ENCODE measurements at regions not wholly inside any gene's neighbourhood (a gene's known extent, or its start where the extent isn't known, plus 50 kb on each side); places are given as distances from the start of the nearest gene placed in this dataset.
"Not testable (repeated sequence)": the region's sequence is repeated elsewhere in the genome, so short reads cannot be mapped to it uniquely, and the experiment has no call there.

DNA sequence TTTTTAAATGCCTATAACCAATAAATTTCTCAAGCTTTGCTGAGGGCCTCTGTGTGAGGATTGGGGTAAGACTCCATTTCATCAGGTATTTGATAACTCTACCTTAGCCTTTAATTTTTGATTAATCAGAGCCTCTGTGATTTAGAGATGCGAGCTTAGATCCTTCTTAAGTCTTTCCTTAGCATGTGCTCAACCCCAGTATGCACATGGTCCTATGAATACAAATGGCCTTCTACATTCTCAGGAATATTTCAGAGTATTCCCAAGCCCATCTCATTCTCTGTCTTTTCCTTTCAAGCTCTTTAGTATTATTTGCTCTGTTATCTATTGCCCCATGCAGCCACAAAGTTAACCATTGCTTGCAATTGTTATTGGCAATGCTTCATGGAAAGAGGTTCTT lies 1407.7 kb downstream of the LRFN5 start:
- DNase-seq: no peak

DNA sequence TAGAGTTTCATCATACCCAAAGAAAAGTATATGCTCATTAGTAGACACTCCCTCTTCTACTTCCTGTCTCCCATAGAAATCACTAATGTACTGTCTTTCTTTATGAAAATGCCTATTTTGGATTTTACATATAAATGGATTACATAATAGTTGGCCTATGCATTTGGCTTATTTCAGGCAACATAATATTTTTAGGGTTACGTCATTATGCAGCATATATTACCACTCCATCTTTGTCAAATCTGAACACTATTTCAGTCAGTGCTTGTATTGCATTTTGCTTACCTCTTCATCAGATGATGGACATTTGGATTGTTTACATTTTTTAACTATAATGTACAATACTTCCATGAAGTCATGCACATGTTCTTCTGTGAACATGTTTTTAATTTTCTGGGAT lies 1406.1 kb downstream of the LRFN5 start:
- DNase-seq: no peak

DNA sequence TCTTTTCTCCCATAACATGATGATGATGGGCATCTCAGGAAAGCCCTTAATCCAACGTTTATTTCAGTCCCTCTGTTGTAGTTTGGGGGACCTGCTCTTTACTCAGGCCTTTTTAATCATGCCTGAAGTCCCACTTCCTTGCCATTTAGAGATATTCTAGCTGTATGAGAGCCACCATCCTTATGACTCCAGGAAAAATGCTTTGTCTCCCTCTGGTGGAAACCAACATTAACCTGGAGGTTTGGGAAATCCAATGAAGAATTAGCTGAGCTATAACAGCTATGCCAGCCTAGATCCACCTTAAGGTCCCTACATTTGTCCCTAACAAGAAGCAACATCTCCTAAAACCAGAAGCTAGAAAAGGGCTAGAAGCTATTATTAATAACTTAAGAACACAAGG lies 1399.1 kb downstream of the LRFN5 start:
- no peak for DNase-seq

DNA sequence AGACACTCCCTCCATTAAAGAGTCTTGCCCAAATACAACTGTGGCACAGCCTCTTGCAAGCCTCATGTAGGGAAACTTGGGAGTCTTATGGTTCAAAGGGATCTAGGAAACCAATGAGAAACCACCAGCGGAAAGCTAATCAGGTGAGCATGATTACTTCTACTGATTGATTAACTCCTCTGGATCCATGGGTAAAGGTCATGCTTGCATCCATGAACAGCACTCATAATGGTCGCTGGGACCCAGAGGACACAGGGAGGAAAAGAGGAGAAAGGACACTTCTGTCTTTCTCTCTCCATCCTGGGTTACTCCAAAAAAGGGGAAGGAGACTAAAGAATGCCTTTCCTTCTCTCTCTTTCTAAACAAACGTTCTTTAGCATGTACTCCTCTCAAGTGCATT lies 1397.2 kb downstream of the LRFN5 start:
- DNase-seq: no peak

DNA sequence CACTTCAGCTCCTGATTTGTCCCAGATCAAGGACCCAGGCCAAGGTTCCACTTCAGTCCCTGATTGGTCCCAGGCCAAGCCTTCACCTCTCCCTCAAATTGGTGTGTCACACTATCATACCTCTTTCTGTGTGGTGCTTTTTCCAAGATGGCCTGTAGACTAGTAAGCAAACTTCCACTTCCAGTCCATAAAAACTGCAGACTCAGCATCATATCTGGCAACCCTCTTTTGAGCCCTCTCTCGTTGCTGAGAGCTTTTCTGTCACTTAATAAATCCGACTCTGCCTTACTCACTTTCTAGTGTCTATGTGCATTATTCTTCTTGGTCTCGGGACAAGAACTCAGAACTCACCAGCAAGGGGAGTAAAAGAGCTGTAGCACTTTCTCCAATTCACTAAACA lies 1395.1 kb downstream of the LRFN5 start:
- no peak for DNase-seq

DNA sequence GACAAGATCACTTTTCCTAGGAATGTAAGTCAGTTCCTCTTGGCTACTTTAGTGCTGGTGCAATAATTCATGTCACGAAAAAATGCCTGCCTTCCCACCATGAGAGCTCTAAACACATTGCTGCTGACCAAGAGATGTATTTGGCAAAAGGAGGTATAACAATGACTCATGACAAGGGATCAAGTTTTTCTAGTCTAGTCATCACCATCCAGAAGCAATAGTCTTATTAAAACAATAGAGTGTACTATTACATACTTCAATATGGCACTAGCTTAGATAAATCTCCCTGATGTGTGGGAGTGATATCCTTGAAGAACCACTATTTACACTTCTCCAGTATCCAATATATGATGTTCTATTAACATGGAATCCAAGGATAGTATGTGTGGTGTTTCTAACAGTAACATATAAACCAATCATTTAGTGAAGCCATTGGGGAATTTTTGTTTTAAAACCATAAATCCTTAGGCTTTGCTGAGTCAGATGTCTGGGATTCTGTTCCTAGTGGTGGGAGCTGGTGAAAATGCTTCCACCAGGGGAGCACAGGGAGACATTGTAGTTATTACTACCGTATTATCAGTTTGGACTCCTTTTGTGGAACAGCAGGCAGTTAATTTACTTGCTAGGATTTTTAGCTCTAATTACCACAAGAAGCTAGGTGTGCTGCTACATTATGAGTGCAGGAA lies 1387.5 kb downstream of the LRFN5 start:
- no peak for DNase-seq

DNA sequence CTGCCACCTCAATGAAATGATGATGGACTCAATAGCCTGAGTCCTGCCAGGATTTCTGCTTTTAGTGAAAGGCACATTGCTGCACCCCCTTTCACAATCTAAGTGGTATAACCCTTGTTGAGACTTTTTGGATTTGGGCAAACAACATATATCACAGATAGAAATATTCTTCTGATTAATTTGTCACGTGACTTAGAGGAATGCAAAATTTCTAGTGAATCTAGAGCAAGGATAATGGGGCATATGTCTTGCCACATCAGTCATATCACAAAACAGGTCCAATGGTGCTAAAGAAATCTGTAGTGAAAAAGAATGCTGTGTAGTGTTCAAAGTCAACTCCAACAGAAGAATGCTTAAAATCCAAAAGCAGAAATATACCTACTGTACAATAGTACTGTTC lies 1386.3 kb downstream of the LRFN5 start:
- no peak for DNase-seq

DNA sequence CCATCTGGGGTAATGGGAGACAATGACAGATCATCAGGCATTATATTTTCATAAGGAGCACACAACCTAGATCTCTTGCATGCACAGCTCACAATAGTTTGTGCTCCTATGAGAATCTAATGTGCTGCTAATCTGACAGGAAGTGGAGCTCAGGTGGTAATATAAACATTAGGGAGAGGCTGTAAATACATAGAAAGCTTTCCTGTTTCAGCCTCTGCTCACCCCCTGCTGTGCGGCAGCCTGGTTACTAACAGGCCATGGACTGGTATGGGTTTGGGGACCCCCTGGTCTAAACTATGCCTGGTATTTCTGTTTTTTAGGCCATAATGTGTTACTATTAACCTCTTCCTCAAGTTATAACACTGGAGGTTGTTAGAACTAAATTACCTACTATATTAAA lies 1373.7 kb downstream of the LRFN5 start:
- no peak for DNase-seq

DNA sequence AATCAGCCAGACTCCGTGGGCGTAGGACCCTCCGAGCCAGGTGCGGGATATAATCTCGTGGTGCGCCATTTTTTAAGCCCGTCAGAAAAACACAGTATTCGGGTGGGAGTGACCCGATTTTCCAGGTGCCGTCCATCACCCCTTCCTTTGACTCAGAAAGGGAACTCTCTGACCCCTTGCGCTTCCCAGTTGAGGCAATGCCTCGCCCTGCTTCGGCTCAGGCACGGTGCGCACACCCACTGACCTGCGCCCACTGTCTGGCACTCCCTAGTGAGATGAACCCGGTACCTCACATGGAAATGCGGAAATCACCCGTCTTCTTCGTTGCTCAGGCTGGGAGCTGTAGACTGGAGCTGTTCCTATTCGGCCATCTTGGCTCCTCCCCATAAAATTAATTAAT lies 1366.5 kb downstream of the LRFN5 start:
- DNase-seq: not testable (repeated sequence)

DNA sequence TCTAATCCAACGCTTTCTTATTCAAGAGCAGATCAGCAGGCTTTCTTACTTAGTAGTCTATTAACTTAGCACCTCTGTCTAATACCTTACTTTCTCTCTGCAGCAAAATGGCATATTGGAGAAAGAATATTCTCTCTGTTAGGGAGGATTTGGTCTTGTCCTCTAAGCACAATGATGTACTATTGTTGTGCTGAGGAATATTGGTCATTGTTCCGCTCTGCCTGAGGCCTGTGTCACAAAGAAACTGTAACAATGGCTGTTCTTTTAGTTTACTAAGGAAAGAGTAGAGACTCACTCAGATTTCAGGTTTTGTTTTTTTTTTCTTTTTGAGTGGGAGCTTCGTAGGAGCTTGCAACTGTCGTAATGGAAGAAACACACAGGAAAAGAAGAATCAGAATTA lies 1358.8 kb downstream of the LRFN5 start:
- no peak for DNase-seq

DNA sequence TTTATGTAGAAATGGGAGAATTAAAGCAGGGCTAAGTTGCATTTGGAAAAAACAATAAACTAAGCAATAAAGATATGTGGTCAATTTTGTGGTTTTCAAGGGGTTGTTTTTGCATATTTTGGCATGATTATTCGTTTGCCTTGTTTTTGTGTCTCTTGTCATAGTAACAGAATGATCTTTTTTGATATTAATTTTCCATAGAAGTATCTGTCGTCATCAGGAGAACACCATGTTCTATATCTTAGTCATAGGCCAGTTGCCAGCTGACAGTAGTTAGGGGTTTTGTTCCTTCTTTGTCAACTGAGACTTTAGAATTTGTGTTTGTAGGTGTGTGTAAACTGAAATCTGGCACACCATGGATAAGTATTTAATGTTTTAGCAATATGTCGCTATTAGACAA lies 1354.8 kb downstream of the LRFN5 start:
- DNase-seq: no peak

DNA sequence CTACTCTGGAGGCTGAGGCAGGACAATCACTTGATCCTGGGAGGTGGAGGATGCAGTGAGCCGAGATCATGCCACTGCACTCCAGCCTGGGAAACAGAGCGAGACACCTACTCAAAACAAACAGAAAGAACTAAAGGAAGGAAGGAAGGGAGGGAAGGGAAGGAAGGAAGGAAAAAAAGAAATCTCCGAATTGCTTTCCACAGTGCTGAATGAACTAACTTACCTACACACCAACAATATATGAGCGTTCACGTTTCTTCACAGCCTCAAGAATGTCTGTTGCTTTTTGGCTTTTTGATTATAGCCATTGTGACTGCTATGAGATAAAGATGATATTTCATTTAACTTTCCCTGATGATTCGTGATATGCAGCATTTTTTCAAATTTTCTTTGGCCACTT lies 1343.7 kb downstream of the LRFN5 start:
- no peak for DNase-seq

DNA sequence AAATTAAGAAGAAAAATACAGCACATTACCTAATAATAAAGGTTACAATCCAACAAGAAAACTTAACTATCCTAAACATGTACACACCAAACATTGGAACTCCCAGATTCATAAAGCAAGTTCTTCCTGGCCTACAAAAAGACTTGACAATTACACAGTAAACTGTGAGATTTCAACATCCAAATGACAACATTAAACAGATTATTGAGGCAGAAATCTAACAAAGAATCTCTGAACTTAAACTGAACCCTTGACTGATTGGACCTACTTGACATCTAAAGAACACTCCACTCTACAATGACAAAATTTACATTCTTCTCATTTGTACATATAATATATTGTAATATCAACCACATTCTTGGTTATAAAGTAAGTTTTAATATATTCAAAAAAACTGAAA lies 1341.3 kb downstream of the LRFN5 start:
- no peak for DNase-seq

DNA sequence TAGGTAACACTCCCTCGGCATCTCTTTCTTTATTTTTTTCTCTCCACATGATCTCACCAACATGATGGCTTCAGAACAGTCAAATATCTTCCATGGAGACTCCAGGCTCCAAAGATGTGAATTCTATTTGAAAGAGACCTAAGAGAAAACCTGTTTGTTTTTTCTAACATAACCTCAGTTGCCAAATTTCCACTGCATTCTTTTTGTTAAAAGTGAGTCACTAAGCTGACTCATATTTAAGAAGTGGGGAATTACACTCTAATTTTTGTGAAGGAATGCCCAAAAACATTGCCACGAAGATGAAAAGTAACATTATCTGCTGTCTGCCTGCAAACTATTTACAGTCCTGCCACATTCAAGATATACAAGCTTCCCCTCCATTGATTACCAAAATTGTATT lies 1337.6 kb downstream of the LRFN5 start:
- no peak for DNase-seq

DNA sequence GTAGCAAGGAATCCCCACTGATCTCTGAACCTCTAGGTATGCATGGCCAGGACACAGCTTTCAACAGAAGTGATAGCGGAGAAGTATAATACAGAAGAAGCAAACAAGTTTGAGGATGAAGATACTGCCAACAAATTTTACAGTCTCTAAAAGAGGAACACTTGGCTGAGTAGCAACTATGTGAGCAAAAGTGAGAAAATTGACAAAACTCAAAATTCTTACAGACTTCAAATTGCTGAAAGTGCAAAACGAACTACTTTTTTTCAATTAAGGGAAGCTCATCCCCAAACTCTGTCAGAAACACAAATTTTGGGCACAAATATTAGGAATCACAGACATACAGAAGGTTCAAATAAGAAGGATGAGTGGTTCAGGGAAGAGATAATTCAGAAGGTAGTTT lies 1324.6 kb downstream of the LRFN5 start:
- no peak for DNase-seq

DNA sequence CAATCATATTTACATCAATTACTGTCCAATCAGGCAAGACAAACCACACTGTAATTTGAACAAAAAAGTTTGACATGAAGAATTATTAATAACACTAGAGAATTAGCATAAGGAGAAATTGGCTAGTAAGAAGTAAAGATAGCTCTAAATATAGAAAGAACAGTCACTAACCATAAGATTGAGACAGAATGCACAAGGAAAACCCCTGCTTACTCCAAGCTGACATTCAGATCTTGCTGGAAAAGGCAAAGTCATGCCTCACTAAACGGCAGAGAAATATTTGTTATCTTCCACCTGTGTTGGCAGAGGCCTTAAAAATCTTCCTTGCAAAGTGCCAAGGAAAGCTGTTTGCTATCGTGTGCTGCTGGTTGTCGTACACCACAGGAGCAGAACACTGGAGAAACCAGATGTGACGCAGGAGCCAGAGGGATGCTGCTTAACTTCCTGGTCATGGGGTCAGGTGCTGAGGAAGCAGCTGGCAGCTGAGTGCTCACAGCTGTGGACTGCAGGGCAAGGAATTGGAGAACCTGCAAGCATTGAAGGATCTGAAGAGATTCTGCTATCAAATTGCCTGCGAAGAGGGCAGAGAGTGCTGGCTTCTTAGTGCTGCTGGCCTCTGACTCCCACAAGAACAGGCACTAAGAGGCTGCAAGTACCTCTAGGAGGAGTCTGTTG lies 1323.3 kb downstream of the LRFN5 start:
- no peak for DNase-seq

DNA sequence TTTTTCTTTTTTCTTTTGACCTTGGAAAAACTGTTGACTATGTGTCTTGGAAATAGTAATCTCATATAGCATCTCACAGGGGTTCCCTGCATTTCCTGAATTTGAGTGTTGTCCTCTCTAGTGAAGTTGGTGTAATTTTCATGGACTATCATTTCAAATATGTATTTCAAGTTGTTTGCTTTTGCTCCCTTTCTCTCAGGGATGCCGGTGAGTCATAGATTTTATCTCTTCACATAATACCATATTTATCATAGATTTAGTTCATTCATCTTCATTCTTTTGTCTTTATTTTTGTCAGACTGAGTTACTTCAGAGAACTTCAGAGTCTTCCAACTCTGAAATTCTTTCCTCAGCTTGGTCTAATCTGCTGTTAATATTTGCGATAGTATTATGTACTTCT lies 1320.6 kb downstream of the LRFN5 start:
- no peak for DNase-seq

DNA sequence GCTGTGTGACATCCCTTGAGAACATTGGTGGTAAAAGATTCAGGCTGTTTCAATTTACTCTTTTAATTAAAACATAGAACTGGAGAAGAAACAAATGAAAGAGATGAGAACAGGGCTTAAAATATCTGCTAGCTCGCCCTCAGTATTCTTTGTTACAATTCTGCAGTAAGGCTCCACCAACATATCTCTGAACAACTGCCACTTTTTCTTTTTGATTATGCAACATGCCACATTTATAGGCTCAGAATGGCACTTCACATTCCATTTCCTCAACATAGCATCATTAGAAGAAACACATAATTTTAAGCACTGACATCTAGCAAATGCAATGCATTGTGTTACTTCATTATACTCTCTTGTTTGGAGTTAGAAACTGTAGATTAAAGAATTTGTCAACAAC lies 1315.2 kb downstream of the LRFN5 start:
- DNase-seq: no peak

DNA sequence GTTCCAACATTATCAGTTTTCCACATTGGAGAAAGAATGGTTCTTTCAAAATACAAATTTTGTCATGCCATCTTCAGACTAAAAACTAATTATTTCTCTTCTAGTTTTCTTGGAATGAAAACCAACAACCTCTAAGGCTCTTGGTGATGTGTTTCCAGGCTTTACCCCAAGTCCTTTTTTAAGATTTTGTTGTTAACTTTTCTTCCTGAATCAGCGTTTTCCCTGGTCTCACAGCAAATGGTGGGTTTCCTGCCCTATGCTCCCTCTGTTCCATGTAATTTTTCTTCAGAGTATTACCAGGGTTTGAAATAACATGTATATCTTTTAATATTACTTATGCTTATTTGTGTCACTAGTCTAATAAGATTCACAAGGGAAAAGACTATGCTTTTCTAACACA lies 1311.9 kb downstream of the LRFN5 start:
- DNase-seq: no peak

DNA sequence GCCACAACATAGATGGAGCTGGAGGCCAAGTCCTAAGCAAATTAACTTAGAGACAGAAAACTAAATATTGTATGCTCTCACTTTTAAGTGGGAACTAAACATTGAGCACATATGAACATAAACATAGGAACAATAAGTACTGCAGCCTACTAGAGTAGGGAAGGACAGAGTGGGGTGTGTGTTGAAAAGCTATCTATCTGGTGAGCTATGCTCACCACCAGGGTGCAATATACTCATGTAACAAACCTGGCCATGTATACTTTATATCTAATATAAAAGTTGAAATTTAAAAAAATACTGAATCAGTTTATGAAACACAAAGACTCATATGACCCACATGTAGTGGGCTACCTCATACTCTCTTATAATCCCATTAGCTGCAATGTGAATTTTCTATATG lies 1305.0 kb downstream of the LRFN5 start:
- no peak for DNase-seq

DNA sequence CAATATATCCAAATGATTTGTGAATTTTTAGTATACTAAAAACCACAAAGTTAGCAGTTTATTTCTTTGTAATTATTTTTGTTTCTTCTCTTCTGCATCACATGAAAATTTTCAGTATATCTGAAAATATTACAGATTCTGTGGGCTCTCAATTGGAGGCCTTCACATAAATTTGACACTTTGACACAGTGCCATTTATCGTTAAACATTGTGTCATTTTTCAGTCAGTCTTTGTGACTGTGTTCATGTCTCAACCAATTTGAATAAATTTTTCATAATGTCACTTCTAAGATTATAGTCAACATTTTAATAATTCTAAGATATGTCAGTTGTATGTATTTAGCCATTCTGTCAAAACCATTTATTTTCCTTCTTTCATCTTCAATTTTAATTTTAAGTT lies 1303.0 kb downstream of the LRFN5 start:
- no peak for DNase-seq

DNA sequence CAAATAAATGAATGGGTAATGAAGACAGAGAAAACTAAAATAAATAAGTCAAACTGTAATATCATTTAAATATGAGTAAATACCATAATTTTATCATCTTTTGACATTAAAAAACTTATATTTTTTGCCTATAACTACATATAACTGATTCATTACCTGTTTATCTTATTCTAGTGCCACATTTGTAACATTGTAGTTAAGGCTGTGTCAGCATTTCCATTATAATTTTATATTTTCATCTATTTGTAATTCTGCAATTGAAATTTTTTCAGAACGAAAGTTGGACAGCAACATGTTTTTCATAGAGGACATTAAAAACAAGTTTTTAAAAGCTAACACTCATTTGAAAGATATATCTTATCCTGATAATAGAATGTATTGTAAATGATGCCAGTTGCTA lies 1286.5 kb downstream of the LRFN5 start:
- no peak for DNase-seq

DNA sequence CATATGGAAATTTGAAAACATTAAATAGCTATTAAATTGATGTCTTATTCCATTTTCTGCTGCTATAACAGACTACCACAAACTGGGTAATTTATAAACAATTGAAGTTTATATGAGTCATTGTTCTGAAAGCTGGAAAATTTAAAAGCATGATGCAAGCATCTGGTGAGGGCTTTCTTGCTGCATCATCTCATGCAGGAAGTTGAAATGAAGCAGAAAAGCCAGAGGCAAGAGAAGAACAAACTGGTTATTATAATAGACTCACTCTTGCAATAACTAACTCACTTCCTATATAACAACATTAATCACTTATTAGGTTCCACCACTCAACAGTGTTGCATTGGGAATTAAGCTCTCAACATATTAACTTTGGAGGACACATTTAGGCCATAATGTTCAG lies 1277.4 kb downstream of the LRFN5 start:
- no peak for DNase-seq

DNA sequence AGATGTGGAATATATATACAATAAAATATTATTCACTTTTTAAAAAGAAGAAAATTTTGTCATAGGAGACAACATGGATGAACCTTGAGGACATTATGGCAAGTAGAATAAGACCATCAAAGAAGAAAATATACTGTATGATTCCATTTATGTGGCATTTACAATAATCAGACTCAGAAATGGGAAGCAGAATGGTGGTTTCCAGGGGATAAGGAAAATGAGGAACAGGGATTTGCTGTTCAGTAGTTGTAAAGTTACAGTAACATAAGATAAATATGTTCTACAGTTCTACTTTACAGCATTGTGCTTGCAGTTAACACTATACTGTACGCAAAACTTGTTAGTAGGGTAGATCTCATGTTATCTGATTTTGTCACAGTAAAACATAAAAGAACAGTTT lies 1271.0 kb downstream of the LRFN5 start:
- no peak for DNase-seq

DNA sequence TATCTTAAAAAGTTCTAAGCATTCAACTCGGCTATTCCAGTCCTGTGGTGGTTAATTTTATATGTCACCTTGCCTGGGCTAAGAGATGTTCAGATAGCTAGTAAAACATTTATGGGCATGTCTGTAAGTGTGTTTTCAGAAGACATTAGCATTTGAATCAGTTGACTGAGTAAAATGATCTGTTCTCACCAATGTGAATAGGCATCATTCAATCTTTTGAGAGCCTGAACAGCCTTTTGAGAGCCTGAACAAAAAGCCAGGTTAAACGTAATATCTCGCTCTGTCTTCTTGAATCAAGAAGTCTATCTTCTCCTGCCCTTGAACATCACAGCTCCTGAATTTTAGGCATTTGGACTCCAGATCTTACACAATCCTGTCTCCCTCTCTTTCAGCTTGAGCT lies 1266.1 kb downstream of the LRFN5 start:
- DNase-seq: no peak

All from activated naive CD4-positive, alpha-beta T cell treated with anti-CD3 and anti-CD28 coated beads, Interleukin-2, amount 50 U/mL, for 16 hours (primary cell).